ENCODE measurements at regions not wholly inside any gene's neighbourhood (a gene's known extent, or its start where the extent isn't known, plus 50 kb on each side); places are given as distances from the start of the nearest gene placed in this dataset.

DNA sequence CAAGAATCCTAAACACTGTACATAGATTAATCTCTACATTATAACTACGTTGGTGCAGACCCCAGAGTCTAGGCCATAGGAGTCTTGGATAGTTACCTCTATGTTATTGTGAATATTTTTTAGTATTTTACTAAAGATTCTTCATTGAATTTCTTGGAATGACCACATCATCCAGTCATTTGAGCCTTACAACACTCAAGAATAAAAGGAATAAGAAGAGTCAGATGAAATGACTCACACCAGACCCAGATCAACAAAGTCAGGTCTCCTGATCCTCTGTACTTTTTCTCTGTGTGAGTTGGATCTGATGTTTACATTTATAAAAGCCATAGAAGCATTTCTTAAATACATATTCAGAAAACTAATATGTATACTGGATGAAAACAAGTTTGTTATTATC, 179.2 kb upstream of the ARHGAP20 start:
- POLR2A ChIA-PET (ENCODE audit: partially characterized antibody) = no interaction called here
- H3K9me3 Mint-ChIP-seq = peaks cover 0 to 2% (median 0%) of the 10 kb centered on the region in 8 donors
- no peak overlapping the region for H3K27ac Mint-ChIP-seq
- intact Hi-C loops (cut with micrococcal nuclease) = no loop called here
- Histone ChIP-seq H3K9me3 (ENCODE audit: control insufficient read depth in 1 of 2, low read length in 2 of 2) (no peaks in the 10 kb centered on the region), H3K4me1 (ENCODE audit: insufficient read depth, low read length) (no peaks in the 10 kb centered on the region), H3K27me3 (ENCODE audit: insufficient read depth, low read length) (no peaks in the 10 kb centered on the region), H3K4me3 (ENCODE audit: low read length in 2 of 2) (no peak overlapping the region), H3K27ac (ENCODE audit: low read depth, low read length) (no peak overlapping the region), H3K36me3 (ENCODE audit: insufficient read depth, low read length) (no peaks in the 10 kb centered on the region)
- CTCF ChIA-PET (ENCODE audit: partially characterized antibody) = no interaction called here
- H3K4me1 Mint-ChIP-seq = no peaks in the 10 kb centered on the region
- no peak overlapping the region for H3K4me3 Mint-ChIP-seq
- no peaks in the 10 kb centered on the region for H3K36me3 Mint-ChIP-seq
- H3K27me3 Mint-ChIP-seq = peaks cover 0 to 1% of the 10 kb centered on the region in 2 donors
- DNase-seq = no peak

DNA sequence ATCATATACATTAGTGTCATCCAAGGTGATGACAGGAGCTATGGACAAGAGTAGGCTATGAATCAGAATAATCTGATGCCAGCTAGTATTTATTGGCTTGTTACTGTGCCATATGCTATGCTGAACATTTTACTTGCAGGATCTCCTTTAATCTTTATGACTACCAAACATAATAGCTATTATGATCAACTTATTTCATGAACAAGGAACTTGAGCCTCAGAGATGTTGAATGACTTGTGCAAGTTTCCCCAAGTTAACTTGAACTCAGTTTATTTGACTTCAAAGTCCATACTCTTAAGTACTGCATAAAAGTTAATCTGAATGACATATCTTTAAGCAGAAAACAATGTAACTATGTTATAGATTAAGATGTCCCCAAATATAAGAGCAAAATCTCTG, 178.8 kb upstream of the ARHGAP20 start:
- H3K27ac Mint-ChIP-seq = no peak overlapping the region
- POLR2A ChIA-PET (ENCODE audit: partially characterized antibody) = no interaction called here
- no peaks in the 10 kb centered on the region for H3K9me3 ChIP-seq (ENCODE audit: control insufficient read depth in 1 of 2, low read length in 2 of 2)
- intact Hi-C loops (cut with micrococcal nuclease) = no loop called here
- H3K27ac ChIP-seq (ENCODE audit: low read depth, low read length) = no peak overlapping the region
- no peaks in the 10 kb centered on the region for H3K27me3 ChIP-seq (ENCODE audit: insufficient read depth, low read length)
- DNase-seq = no peak
- H3K27me3 Mint-ChIP-seq = peaks cover 0 to 1% of the 10 kb centered on the region in 2 donors
- H3K4me3 Mint-ChIP-seq = no peak overlapping the region
- no peaks in the 10 kb centered on the region for H3K4me1 Mint-ChIP-seq
- peaks cover 0 to 2% (median 0%) of the 10 kb centered on the region in 8 donors for H3K9me3 Mint-ChIP-seq
- H3K36me3 Mint-ChIP-seq = no peaks in the 10 kb centered on the region
- CTCF ChIA-PET (ENCODE audit: partially characterized antibody) = no interaction called here
- no peaks in the 10 kb centered on the region for H3K4me1 ChIP-seq (ENCODE audit: insufficient read depth, low read length)
- no peaks in the 10 kb centered on the region for H3K36me3 ChIP-seq (ENCODE audit: insufficient read depth, low read length)
- no peak overlapping the region for H3K4me3 ChIP-seq (ENCODE audit: low read length in 2 of 2)

DNA sequence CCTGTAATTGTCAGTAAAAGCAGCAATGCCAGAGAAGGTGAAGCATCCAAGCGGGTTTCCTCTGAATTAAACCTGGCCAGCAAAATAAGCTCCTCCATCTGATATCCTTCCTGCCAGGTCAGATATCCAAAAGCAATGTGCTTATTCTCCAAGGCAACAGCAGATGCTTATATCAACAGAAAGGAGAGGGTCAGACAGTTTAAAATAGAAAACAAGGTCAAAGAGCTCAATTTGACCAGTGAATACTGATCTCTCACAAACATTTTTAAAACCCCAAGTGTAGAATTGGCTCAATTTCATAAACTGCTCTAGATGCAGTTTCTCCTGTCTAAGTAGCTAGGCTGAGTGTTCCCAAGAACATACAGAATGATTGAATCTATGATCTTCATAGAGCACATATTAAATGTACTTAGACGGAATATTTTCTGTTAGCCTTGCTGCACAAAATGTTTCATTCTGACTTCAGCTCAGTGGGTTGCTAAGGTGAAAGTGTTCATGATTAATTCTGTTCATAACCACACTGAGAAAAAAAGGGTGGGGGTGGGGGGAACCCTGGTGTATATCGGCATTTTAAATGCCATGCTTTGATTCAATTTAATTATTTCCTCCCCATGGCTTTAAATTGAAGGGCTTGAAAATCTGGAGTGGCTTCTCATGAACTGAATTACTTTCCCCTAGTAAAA, 174.2 kb upstream of the ARHGAP20 start:
- peaks cover 3% of the 10 kb centered on the region in 2 donors for H3K27me3 Mint-ChIP-seq
- POLR2A ChIA-PET (ENCODE audit: partially characterized antibody) = no interaction called here
- no peak overlapping the region for H3K4me3 ChIP-seq (ENCODE audit: low read length in 2 of 2)
- H3K9me3 ChIP-seq (ENCODE audit: control insufficient read depth in 1 of 2, low read length in 2 of 2) = no peaks in the 10 kb centered on the region
- CTCF ChIA-PET (ENCODE audit: partially characterized antibody) = no interaction called here
- intact Hi-C loops (cut with micrococcal nuclease) = no loop called here
- no peak overlapping the region for H3K4me3 Mint-ChIP-seq
- peaks cover 0 to 2% (median 0%) of the 10 kb centered on the region in 8 donors for H3K9me3 Mint-ChIP-seq
- H3K27me3 ChIP-seq (ENCODE audit: insufficient read depth, low read length) = no peaks in the 10 kb centered on the region
- DNase-seq = no peak
- no peaks in the 10 kb centered on the region for H3K4me1 ChIP-seq (ENCODE audit: insufficient read depth, low read length)
- no peak overlapping the region for H3K27ac ChIP-seq (ENCODE audit: low read depth, low read length)
- no peak overlapping the region for H3K27ac Mint-ChIP-seq
- no peaks in the 10 kb centered on the region for H3K36me3 Mint-ChIP-seq
- H3K4me1 Mint-ChIP-seq = no peaks in the 10 kb centered on the region
- H3K36me3 ChIP-seq (ENCODE audit: insufficient read depth, low read length) = no peaks in the 10 kb centered on the region

DNA sequence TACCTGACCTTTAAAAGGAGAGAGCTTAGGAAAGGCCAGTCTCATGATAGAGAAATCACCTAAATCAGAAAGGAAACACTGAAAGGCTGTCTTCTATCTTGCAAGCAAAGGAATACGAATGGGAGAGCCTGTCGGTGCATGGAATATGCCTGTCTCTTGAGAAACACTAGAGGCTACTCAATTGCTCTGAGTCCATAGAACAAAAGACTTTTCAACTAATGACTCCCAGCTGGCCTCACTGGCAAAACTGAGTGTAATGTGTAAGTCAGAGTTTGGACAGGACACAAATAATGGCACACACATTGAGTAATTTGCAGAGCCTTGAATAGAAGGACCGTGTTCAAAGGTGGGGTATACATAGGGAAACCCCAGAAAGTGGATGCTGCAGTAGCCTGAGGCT, 171.0 kb upstream of the ARHGAP20 start:
- Mint-ChIP-seq H3K4me3 (no peak overlapping the region), H3K4me1 (no peaks in the 10 kb centered on the region), H3K9me3 (peaks cover 0 to 3% (median 0%) of the 10 kb centered on the region in 8 donors), H3K27ac (no peak overlapping the region), H3K36me3 (no peaks in the 10 kb centered on the region), H3K27me3 (peaks cover 5 to 6% of the 10 kb centered on the region in 2 donors)
- Histone ChIP-seq H3K4me1 (ENCODE audit: insufficient read depth, low read length) (no peaks in the 10 kb centered on the region), H3K36me3 (ENCODE audit: insufficient read depth, low read length) (no peaks in the 10 kb centered on the region), H3K27ac (ENCODE audit: low read depth, low read length) (no peak overlapping the region), H3K27me3 (ENCODE audit: insufficient read depth, low read length) (no peaks in the 10 kb centered on the region), H3K9me3 (ENCODE audit: control insufficient read depth in 1 of 2, low read length in 2 of 2) (no peaks in the 10 kb centered on the region), H3K4me3 (ENCODE audit: low read length in 2 of 2) (no peak overlapping the region)
- ChIA-PET POLR2A (ENCODE audit: partially characterized antibody) (no interaction called here), CTCF (ENCODE audit: partially characterized antibody) (no interaction called here)
- intact Hi-C loops (cut with micrococcal nuclease) = no loop called here
- no peak for DNase-seq

DNA sequence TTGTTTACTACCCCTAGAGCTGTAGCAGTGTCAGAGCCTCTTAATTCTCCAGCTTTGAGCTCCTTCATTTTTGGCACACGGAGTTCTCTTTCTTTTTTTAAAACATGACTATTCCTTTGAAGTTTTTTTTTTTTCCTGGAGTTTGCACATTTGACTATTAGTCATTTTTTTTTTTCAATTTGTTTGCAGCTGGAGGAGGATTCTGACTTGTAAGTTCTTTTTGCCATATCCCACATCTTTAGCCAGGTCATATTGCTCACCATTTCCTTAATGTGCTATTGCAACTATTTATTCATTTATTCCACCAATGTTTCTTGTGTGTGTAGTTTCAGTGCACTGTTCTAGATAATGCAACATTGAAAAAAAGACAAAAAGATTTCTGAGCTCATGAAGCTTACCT, 166.3 kb upstream of the ARHGAP20 start:
- Mint-ChIP-seq H3K27ac (no peak overlapping the region), H3K4me1 (no peaks in the 10 kb centered on the region), H3K36me3 (no peaks in the 10 kb centered on the region), H3K27me3 (peaks cover 2 to 4% of the 10 kb centered on the region in 2 donors), H3K9me3 (peaks cover 0 to 3% (median 0%) of the 10 kb centered on the region in 8 donors), H3K4me3 (no peak overlapping the region)
- POLR2A ChIA-PET (ENCODE audit: partially characterized antibody) = no interaction called here
- Histone ChIP-seq H3K9me3 (ENCODE audit: control insufficient read depth in 1 of 2, low read length in 2 of 2) (no peaks in the 10 kb centered on the region), H3K4me3 (ENCODE audit: low read length in 2 of 2) (no peak overlapping the region), H3K36me3 (ENCODE audit: insufficient read depth, low read length) (no peaks in the 10 kb centered on the region), H3K27ac (ENCODE audit: low read depth, low read length) (no peak overlapping the region), H3K4me1 (ENCODE audit: insufficient read depth, low read length) (no peaks in the 10 kb centered on the region), H3K27me3 (ENCODE audit: insufficient read depth, low read length) (no peaks in the 10 kb centered on the region)
- intact Hi-C loops (cut with micrococcal nuclease) = no loop called here
- no peak for DNase-seq
- CTCF ChIA-PET (ENCODE audit: partially characterized antibody) = no interaction called here

DNA sequence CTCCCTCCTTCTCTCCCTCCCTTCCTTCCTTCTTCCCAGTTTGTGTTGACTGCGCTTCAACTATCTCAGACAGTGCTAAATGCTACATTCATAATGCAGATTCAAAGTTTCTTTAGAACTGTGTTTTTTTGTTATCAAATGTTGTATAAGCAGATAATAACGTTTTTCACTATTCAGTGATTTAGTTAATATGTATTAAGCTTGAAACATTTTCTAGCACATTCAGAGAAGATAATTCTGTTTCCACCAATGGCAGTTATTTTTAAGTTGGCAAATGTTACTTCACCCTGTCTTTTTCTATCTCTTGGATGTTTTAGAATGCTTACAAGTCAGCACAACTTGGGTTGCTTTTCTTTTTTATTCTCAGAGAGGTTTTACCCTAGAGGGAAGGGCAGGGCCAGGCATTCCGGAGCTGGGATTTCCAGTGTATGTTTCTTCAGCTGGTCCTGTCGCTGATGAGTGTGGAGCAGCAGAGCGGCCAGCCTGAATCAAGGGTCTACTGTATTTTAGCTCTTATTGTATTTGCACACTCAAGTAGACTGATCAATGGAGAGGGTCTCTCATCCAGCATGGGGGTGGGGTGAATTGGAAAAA, 162.3 kb upstream of the ARHGAP20 start:
- Histone ChIP-seq H3K4me3 (ENCODE audit: low read length in 2 of 2) (no peak overlapping the region), H3K9me3 (ENCODE audit: control insufficient read depth in 1 of 2, low read length in 2 of 2) (no peaks in the 10 kb centered on the region), H3K27ac (ENCODE audit: low read depth, low read length) (no peak overlapping the region), H3K27me3 (ENCODE audit: insufficient read depth, low read length) (no peaks in the 10 kb centered on the region), H3K36me3 (ENCODE audit: insufficient read depth, low read length) (no peaks in the 10 kb centered on the region), H3K4me1 (ENCODE audit: insufficient read depth, low read length) (no peaks in the 10 kb centered on the region)
- H3K27me3 Mint-ChIP-seq = peaks cover 2 to 3% of the 10 kb centered on the region in 2 donors
- ChIA-PET POLR2A (ENCODE audit: partially characterized antibody) (no interaction called here), CTCF (ENCODE audit: partially characterized antibody) (interaction anchor here (1.4 kb wide), 1 partner anchor 9 kb away, joined by 5 read pairs; no protein-coding TSS in a partner anchor)
- H3K4me1 Mint-ChIP-seq = no peaks in the 10 kb centered on the region
- H3K9me3 Mint-ChIP-seq = peaks cover 0 to 3% (median 0%) of the 10 kb centered on the region in 8 donors
- no peaks in the 10 kb centered on the region for H3K36me3 Mint-ChIP-seq
- H3K4me3 Mint-ChIP-seq = no peak overlapping the region
- no peak for DNase-seq
- intact Hi-C loops (cut with micrococcal nuclease) = no loop called here
- no peak overlapping the region for H3K27ac Mint-ChIP-seq

DNA sequence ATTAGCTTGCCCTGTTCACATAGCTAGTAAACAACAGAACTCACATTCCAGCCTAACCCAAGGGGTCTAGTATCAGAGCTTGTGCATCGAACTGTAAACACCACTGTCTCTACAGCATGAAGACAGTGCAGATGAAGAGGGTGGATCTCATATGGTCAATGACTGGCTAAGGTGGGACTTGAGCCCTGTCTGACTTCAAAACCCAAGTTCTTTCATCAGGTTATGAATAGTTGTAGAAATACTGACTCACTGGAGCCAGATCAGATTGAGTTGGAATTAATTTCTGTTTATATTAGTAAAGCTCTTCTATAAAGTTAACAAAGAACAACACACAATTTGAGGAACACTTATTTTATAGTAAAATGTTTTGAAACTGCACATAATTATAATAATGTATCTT, 161.7 kb upstream of the ARHGAP20 start:
- H3K9me3 ChIP-seq (ENCODE audit: control insufficient read depth in 1 of 2, low read length in 2 of 2) = no peaks in the 10 kb centered on the region
- no peak overlapping the region for H3K27ac Mint-ChIP-seq
- H3K4me1 ChIP-seq (ENCODE audit: insufficient read depth, low read length) = no peaks in the 10 kb centered on the region
- ChIA-PET CTCF (ENCODE audit: partially characterized antibody) (interaction anchor here (1.4 kb wide), 1 partner anchor 9 kb away, joined by 5 read pairs; no protein-coding TSS in a partner anchor), POLR2A (ENCODE audit: partially characterized antibody) (no interaction called here)
- no peaks in the 10 kb centered on the region for H3K4me1 Mint-ChIP-seq
- no peak overlapping the region for H3K27ac ChIP-seq (ENCODE audit: low read depth, low read length)
- no peaks in the 10 kb centered on the region for H3K36me3 ChIP-seq (ENCODE audit: insufficient read depth, low read length)
- no peaks in the 10 kb centered on the region for H3K27me3 ChIP-seq (ENCODE audit: insufficient read depth, low read length)
- H3K9me3 Mint-ChIP-seq = peaks cover 0 to 1% (median 0%) of the 10 kb centered on the region in 8 donors
- intact Hi-C loops (cut with micrococcal nuclease) = no loop called here
- H3K27me3 Mint-ChIP-seq = peaks cover under 1 to 2% of the 10 kb centered on the region in 2 donors
- no peak for DNase-seq
- no peak overlapping the region for H3K4me3 Mint-ChIP-seq
- no peak overlapping the region for H3K4me3 ChIP-seq (ENCODE audit: low read length in 2 of 2)
- no peaks in the 10 kb centered on the region for H3K36me3 Mint-ChIP-seq

Data from CD4-positive, alpha-beta memory T cell (primary cell).